WTC11 (cell line): ENCODE measurements at regions not wholly inside any gene's neighbourhood (a gene's known extent, or its start where the extent isn't known, plus 50 kb on each side); places are given as distances from the start of the nearest gene placed in this dataset.

ENCODE experiments used
- CREB1 ChIP-seq: sonication (generic); formaldehyde crosslinking; IDR thresholded peaks from 2 replicates; pipeline ENCODE4 v1.8.0; 2023; ENCODE audit warnings: mild to moderate bottlenecking, missing genetic modification reagents
- EMX1 ChIP-seq: fragments of 250-450 bp; sonication (Bioruptor Pico); IDR thresholded peaks from 2 replicates; pipeline ENCODE4 v1.8.0; 2021; ENCODE audit warnings: mild to moderate bottlenecking
- NFYB ChIP-seq: sonication (generic); formaldehyde crosslinking; conservative IDR thresholded peaks from 2 replicates; pipeline ENCODE4 v1.8.0; 2022; ENCODE audit warnings: low read depth, missing genetic modification reagents
- NR3C1 ChIP-seq: sonication (generic); formaldehyde crosslinking; conservative IDR thresholded peaks from 2 replicates; pipeline ENCODE4 v1.8.1; 2023; ENCODE audit warnings: low read depth, mild to moderate bottlenecking, missing genetic modification reagents
- SP1 ChIP-seq: sonication (generic); formaldehyde crosslinking; conservative IDR thresholded peaks from 2 replicates; pipeline ENCODE4 v1.8.1; 2022; ENCODE audit warnings: missing genetic modification reagents
- TF ChIP-seq, protein P1 (sequence below): fragments of 200-600 bp; IDR thresholded peaks from 2 replicates; pipeline ENCODE4 v1.8.0; 2022; ENCODE audit warnings: antibody characterized with exemption
- TF ChIP-seq, protein P2 (sequence below): sonication (generic); formaldehyde crosslinking; IDR thresholded peaks from 2 replicates; pipeline ENCODE4 v1.8.1; 2023; ENCODE audit warnings: mild to moderate bottlenecking, missing genetic modification reagents, moderate library complexity

DNA sequence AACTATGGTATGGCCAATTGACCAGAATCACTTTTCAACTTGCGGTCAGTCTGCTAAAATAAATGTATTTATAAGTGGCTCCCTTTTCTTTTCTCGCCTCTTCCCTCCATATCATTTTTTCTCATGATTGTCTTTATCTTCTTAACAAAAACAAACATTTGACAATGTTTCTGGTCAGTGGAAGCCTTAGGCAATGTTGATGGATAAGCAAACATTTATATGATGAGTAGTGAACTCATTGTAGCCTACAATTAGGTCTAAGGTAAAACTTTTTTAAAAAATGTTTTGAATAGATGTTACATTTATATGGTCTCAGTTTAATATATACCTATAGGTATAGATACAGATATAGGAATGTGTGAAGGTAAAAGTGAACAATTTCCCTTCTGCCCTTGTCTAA is 355.4 kb downstream of the MFSD1 start:
- TF ChIP-seq, protein P1, sequence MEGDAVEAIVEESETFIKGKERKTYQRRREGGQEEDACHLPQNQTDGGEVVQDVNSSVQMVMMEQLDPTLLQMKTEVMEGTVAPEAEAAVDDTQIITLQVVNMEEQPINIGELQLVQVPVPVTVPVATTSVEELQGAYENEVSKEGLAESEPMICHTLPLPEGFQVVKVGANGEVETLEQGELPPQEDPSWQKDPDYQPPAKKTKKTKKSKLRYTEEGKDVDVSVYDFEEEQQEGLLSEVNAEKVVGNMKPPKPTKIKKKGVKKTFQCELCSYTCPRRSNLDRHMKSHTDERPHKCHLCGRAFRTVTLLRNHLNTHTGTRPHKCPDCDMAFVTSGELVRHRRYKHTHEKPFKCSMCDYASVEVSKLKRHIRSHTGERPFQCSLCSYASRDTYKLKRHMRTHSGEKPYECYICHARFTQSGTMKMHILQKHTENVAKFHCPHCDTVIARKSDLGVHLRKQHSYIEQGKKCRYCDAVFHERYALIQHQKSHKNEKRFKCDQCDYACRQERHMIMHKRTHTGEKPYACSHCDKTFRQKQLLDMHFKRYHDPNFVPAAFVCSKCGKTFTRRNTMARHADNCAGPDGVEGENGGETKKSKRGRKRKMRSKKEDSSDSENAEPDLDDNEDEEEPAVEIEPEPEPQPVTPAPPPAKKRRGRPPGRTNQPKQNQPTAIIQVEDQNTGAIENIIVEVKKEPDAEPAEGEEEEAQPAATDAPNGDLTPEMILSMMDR: no peak
- no peak for TF ChIP-seq CREB1
- TF ChIP-seq NR3C1 (CRISPR knock-in tag): no peak
- TF ChIP-seq EMX1 (CRISPR knock-in tag): no peak
- TF ChIP-seq, protein P2, sequence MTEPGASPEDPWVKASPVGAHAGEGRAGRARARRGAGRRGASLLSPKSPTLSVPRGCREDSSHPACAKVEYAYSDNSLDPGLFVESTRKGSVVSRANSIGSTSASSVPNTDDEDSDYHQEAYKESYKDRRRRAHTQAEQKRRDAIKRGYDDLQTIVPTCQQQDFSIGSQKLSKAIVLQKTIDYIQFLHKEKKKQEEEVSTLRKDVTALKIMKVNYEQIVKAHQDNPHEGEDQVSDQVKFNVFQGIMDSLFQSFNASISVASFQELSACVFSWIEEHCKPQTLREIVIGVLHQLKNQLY: no peak
- TF ChIP-seq NFYB (CRISPR knock-in tag): no peak
- no peak for TF ChIP-seq SP1 (CRISPR knock-in tag)
